H1 (cell line): ENCODE measurements at regions not wholly inside any gene's neighbourhood (a gene's known extent, or its start where the extent isn't known, plus 50 kb on each side); places are given as distances from the start of the nearest gene placed in this dataset.

Experiments
- CTCF ChIA-PET: fragments of 300-600 bp; sonication (Branson Sonifier 250); formaldehyde crosslinking; loops from one replicate; lab custom pipeline; 2021; ENCODE audit not compliant: partially characterized antibody; lab: Charles Lee
- POLR2A ChIA-PET: fragments of 300-600 bp; sonication (Branson Sonifier 250); formaldehyde crosslinking; loops from one replicate; lab custom pipeline; 2021; ENCODE audit warnings: inconsistent platforms; ENCODE audit not compliant: partially characterized antibody; lab: Charles Lee
- DNase-seq, 2 experiments: peaks; one replicate each; pipeline versions ENCODE4 v3.0.0 to v3.0.0-alpha.2; 2010 to 2022; ENCODE audit warnings: low spot score in 2 of 2, low read depth in 1 of 2, mixed read lengths in 1 of 2
- FAIRE-seq: peaks from 2 replicates; lab custom pipeline; 2011; peaks lifted over from hg19 to GRCh38; lab: Jason Lieb, UNC
- H2AFZ ChIP-seq: 2 replicates; pipeline ENCODE4 v1.8.1; 2012; ENCODE audit warnings: low read length, inconsistent platforms
- H2AK5ac ChIP-seq: 2 replicates; pipeline ENCODE4 v1.6.1; 2013; ENCODE audit warnings: low read depth, low read length
- H2BK120ac ChIP-seq: replicated peaks from 2 replicates; pipeline ENCODE3; 2013; ENCODE audit warnings: low read depth, low read length, inconsistent platforms
- H2BK12ac ChIP-seq: 2 replicates; pipeline ENCODE4 v1.6.1; 2013; ENCODE audit warnings: low read depth, low read length
- H2BK15ac ChIP-seq: 2 replicates; pipeline ENCODE4 v1.6.1; 2013; ENCODE audit warnings: low read length
- H2BK20ac ChIP-seq: 2 replicates; pipeline ENCODE4 v1.6.1; 2013; ENCODE audit warnings: low read length
- H2BK5ac ChIP-seq: 2 replicates; pipeline ENCODE4 v1.6.1; 2013; ENCODE audit warnings: low read depth, low read length
- H3K14ac ChIP-seq: 2 replicates; pipeline ENCODE4 v1.6.1; 2013; ENCODE audit warnings: inconsistent platforms; ENCODE audit not compliant: insufficient read length
- H3K18ac ChIP-seq: 2 replicates; pipeline ENCODE4 v1.6.1; 2013; ENCODE audit warnings: low read length; ENCODE audit errors: extremely low read depth
- H3K23ac ChIP-seq: 2 replicates; pipeline ENCODE4 v1.6.1; 2013; ENCODE audit warnings: inconsistent platforms; ENCODE audit not compliant: insufficient read length
- H3K23me2 ChIP-seq: 2 replicates; pipeline ENCODE4 v1.6.1; 2013; ENCODE audit warnings: low read depth, low read length
- H3K27ac ChIP-seq: 2 replicates; pipeline ENCODE4 v1.6.1; 2011; ENCODE audit warnings: low read depth, low read length, inconsistent platforms
- H3K27me3 ChIP-seq, 4 experiments: replicated peaks in 1 of 4; 1 replicate in 1 of 4; 2 replicates in 3 of 4; pipeline versions ENCODE4 v1.6.1 to v1.8.1; 2011 to 2013; ENCODE audit warnings: low read length in 3 of 4, mild to moderate bottlenecking in 3 of 4, inconsistent platforms in 2 of 4, mixed read lengths in 2 of 4, moderate library complexity in 1 of 4; ENCODE audit not compliant: control insufficient read depth in 3 of 4, insufficient read depth in 3 of 4; ENCODE audit errors: extremely low read depth in 1 of 4
- H3K36me3 ChIP-seq, 4 experiments: 2 replicates each; pipeline versions ENCODE4 v1.6.1 to v1.8.1; 2011 to 2013; ENCODE audit warnings: mild to moderate bottlenecking in 4 of 4, low read length in 3 of 4, moderate library complexity in 2 of 4, control low read depth in 1 of 4, inconsistent platforms in 1 of 4; ENCODE audit not compliant: insufficient read depth in 4 of 4, control insufficient read depth in 2 of 4
- H3K4ac ChIP-seq: replicated peaks from 2 replicates; pipeline ENCODE3; 2013; ENCODE audit warnings: low read length, low read depth, mixed read lengths, inconsistent platforms; ENCODE audit not compliant: insufficient read length
- H3K4me1 ChIP-seq, 4 experiments: replicated peaks in 1 of 4; 1 replicate in 1 of 4; 2 replicates in 3 of 4; pipeline versions ENCODE4 v1.6.1 to v1.8.1; 2011 to 2013; ENCODE audit warnings: low read length in 3 of 4, inconsistent platforms in 2 of 4, mixed read lengths in 1 of 4; ENCODE audit not compliant: insufficient read depth in 4 of 4, control insufficient read depth in 3 of 4
- H3K4me2 ChIP-seq, 2 experiments: 2 replicates each; pipeline versions ENCODE4 v1.6.1 to v1.8.1; 2011 to 2013; ENCODE audit warnings: low read depth in 2 of 2, low read length in 2 of 2, control low read depth in 1 of 2, inconsistent platforms in 1 of 2, mild to moderate bottlenecking in 1 of 2; ENCODE audit not compliant: insufficient read depth in 1 of 2
- H3K4me3 ChIP-seq, 4 experiments: fragments of 200-600, 300-600 bp in 1 of 4; sonication (generic), shearing (Covaris generic), sonication (Bioruptor Twin) in 1 of 4; 2 replicates each; pipeline versions ENCODE4 v1.5.1 to v1.8.1; 2011 to 2016; ENCODE audit warnings: low read length in 4 of 4, low read depth in 3 of 4, control low read depth in 2 of 4, inconsistent platforms in 2 of 4, mild to moderate bottlenecking in 2 of 4, mixed read lengths in 1 of 4, moderate library complexity in 1 of 4; ENCODE audit not compliant: insufficient read depth in 2 of 4; ENCODE audit errors: extremely low read depth in 1 of 4
- H3K56ac ChIP-seq: replicated peaks from 2 replicates; pipeline ENCODE3; 2013; ENCODE audit warnings: low read depth, mild to moderate bottlenecking, mixed read lengths, low read length, inconsistent platforms; ENCODE audit not compliant: insufficient read length
- H3K79me1 ChIP-seq: 2 replicates; pipeline ENCODE4 v1.6.1; 2013; ENCODE audit warnings: low read depth, low read length, control low read depth
- H3K79me2 ChIP-seq, 2 experiments: 2 replicates each; pipeline versions ENCODE4 v1.6.1 to v1.8.1; 2012 to 2013; ENCODE audit warnings: low read length in 2 of 2, mild to moderate bottlenecking in 2 of 2, inconsistent platforms in 1 of 2; ENCODE audit not compliant: insufficient read depth in 2 of 2, control insufficient read depth in 1 of 2
- H3K9ac ChIP-seq, 4 experiments: replicated peaks in 1 of 4; 1 replicate in 1 of 4; 2 replicates in 3 of 4; pipeline versions ENCODE4 v1.6.1 to v1.8.1; 2011 to 2013; ENCODE audit warnings: low read depth in 3 of 4, low read length in 3 of 4, control low read depth in 2 of 4, mild to moderate bottlenecking in 2 of 4, moderate library complexity in 2 of 4, inconsistent platforms in 1 of 4; ENCODE audit errors: extremely low read depth in 1 of 4
- H3K9me3 ChIP-seq, 2 experiments: 2 replicates each; pipeline versions ENCODE4 v1.6.1 to v1.8.1; 2012 to 2013; ENCODE audit warnings: mild to moderate bottlenecking in 2 of 2, moderate library complexity in 2 of 2, control low read depth in 1 of 2, inconsistent platforms in 1 of 2, low read depth in 1 of 2, low read length in 1 of 2, mixed read lengths in 1 of 2; ENCODE audit not compliant: insufficient read depth in 2 of 2
- H4K20me1 ChIP-seq, 2 experiments: replicated peaks in 1 of 2; 2 replicates each; pipeline versions ENCODE3 to v1.8.1; 2011 to 2013; ENCODE audit warnings: inconsistent platforms in 2 of 2, low read length in 2 of 2, mild to moderate bottlenecking in 1 of 2; ENCODE audit not compliant: insufficient read depth in 2 of 2, control insufficient read depth in 1 of 2
- H4K5ac ChIP-seq: 2 replicates; pipeline ENCODE4 v1.6.1; 2013; ENCODE audit warnings: low read length, low read depth, mixed read lengths, inconsistent platforms; ENCODE audit not compliant: insufficient read length
- H4K8ac ChIP-seq: 2 replicates; pipeline ENCODE4 v1.8.0; 2013; ENCODE audit warnings: mild to moderate bottlenecking, moderate library complexity, low read length, inconsistent platforms; ENCODE audit not compliant: insufficient read depth; ENCODE audit errors: extremely low read depth
- H4K91ac ChIP-seq: replicated peaks from 2 replicates; pipeline ENCODE3; 2013; ENCODE audit warnings: low read length, mixed read lengths, inconsistent platforms; ENCODE audit not compliant: insufficient read length
- GTF2F1 ChIP-seq: IDR thresholded peaks from 2 replicates; pipeline ENCODE4 v1.6.1; 2012; ENCODE audit warnings: low read depth, low read length, improper control_type of control experiment, borderline replicate concordance
- HDAC2 ChIP-seq, 2 experiments: fragments of 300-600 bp in 1 of 2; sonication (generic) in 1 of 2; IDR thresholded peaks; 2 replicates each; pipeline ENCODE4 v1.6.1; 2011 to 2012; ENCODE audit warnings: low read depth in 2 of 2, low read length in 2 of 2, mild to moderate bottlenecking in 2 of 2, moderate library complexity in 2 of 2, borderline replicate concordance in 1 of 2, inconsistent platforms in 1 of 2
- WGBS, 2 experiments: shearing (Covaris generic) in 1 of 2; methylation state at CpG; one replicate each; pipeline versions ENCODE4 v1.1.6 to v1.1.7; 2013 to 2015; ENCODE audit warnings: low lambda C conversion rate in 2 of 2, mixed read lengths in 2 of 2, inconsistent platforms in 1 of 2, low coverage in 1 of 2, missing lambda C conversion rate in 1 of 2; ENCODE audit not compliant: insufficient replicate concordance in 2 of 2, insufficient coverage in 1 of 2, insufficient read length in 1 of 2; ENCODE audit errors: extremely low coverage in 1 of 2, missing lambda C conversion rate in 1 of 2; 5-methylcytosine and 5-hydroxymethylcytosine counted together

DNA sequence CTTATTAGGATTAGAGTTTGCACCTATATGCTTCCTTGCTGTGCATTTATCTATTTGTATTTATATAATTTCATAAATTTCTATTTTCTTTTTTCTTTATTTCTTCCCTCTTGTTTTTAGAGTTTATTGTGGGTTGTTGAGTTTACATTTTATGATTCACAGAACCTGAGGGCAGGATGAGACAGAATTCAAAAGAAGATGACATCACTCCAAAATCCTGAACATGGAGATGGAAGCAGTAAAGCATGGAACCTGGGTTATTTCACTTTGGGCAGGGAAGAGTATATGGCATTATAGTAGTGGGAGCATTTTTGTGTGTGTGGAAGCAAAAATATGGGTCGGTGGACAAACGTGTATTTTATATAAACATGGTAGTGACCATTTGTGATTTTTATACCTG lies 157.5 kb downstream of the RFX6 start:
- Histone ChIP-seq H3K27me3 (no peaks in the 10 kb centered on the region), H2AFZ (no peak overlapping the region), H2AK5ac (no peak overlapping the region), H4K8ac (no peak overlapping the region), H3K36me3 (no peaks in the 10 kb centered on the region), H3K4me2 (no peak overlapping the region), H3K56ac (no peak overlapping the region), H4K5ac (no peak overlapping the region), H3K4me3 (no peak overlapping the region), H3K4me1 (no peaks in the 10 kb centered on the region), H4K91ac (no peak overlapping the region), H3K18ac (no peak overlapping the region), H3K9ac (no peak overlapping the region), H3K79me1 (no peaks in the 10 kb centered on the region), H2BK12ac (no peak overlapping the region), H3K79me2 (no peaks in the 10 kb centered on the region), H3K23me2 (no peaks in the 10 kb centered on the region), H3K23ac (no peak overlapping the region), H4K20me1 (no peaks in the 10 kb centered on the region), H2BK120ac (no peak overlapping the region), H3K9me3 (no peaks in the 10 kb centered on the region), H3K27ac (no peak overlapping the region), H3K4ac (no peak overlapping the region), H2BK20ac (no peak overlapping the region), H2BK15ac (no peak overlapping the region), H3K14ac (no peak overlapping the region), H2BK5ac (no peak overlapping the region)
- TF ChIP-seq GTF2F1, result no peak
- TF ChIP-seq HDAC2 (IDR thresholded peaks at IDR 0.05; ENCODE audit: borderline replicate concordance in 1 of 2, low read depth in 2 of 2, low read length in 2 of 2), result no peak
- CTCF ChIA-PET, result no interaction called here
- POLR2A ChIA-PET, result no interaction called here
- 90% methylated on average over 2 of the region's 2 CpGs; no CpG with 5 or more reads in 1 of the 2 experiments for whole genome bisulfite sequencing, 2 experiments
- DNase-seq (no peak), FAIRE-seq (no peak)
